ENCODE measurements at regions not wholly inside any gene's neighbourhood (a gene's known extent, or its start where the extent isn't known, plus 50 kb on each side); places are given as distances from the start of the nearest gene placed in this dataset.

DNA sequence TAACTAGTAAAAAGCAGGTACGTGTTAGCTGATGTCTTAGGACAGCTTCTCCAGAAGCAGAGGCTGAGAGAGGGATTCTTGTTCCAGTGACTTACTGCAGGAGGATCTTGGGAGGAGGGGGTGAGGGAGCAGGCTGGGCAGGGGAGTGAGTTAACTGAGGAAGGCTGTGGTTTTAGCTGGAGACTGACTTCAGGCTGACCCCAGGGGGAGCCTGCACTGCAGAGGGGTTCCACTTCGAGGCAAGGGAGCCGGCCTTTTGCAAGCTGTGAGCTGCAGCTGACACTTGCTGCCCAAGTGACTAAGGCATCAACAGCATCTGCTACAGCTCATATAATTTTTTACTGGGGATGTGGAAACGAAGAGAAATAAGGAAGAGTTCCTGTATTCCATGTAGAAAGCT, 50.4 kb upstream of the SOD1 start:
- Histone ChIP-seq H3K9me2 (ENCODE audit: insufficient read depth, low read length) (no peaks in the 10 kb centered on the region), H3K9ac (ENCODE audit: low read length) (no peak overlapping the region), H2AFZ (ENCODE audit: low read depth, low read length) (no peak overlapping the region), H3K4me3 (ENCODE audit: low read length) (no peak overlapping the region), H4K20me1 (ENCODE audit: insufficient read depth) (no peaks in the 10 kb centered on the region), H3K9me3 (ENCODE audit: low read length) (no peaks in the 10 kb centered on the region), H3K27me3 (ENCODE audit: insufficient read depth, low read depth, low read length) (no peaks in the 10 kb centered on the region), H3K4me2 (ENCODE audit: low read length) (no peak overlapping the region), H3K79me2 (replicated peaks; ENCODE audit: insufficient read depth, low read length) (no peaks in the 10 kb centered on the region), H3F3A (ENCODE audit: insufficient read depth, low read length, poor library complexity, severe bottlenecking) (no peaks in the 10 kb centered on the region), H3K36me3 (ENCODE audit: insufficient read depth, low read length) (no peaks in the 10 kb centered on the region), H3K27ac (ENCODE audit: low read length) (no peak overlapping the region)
- TF ChIP-seq, protein P1, sequence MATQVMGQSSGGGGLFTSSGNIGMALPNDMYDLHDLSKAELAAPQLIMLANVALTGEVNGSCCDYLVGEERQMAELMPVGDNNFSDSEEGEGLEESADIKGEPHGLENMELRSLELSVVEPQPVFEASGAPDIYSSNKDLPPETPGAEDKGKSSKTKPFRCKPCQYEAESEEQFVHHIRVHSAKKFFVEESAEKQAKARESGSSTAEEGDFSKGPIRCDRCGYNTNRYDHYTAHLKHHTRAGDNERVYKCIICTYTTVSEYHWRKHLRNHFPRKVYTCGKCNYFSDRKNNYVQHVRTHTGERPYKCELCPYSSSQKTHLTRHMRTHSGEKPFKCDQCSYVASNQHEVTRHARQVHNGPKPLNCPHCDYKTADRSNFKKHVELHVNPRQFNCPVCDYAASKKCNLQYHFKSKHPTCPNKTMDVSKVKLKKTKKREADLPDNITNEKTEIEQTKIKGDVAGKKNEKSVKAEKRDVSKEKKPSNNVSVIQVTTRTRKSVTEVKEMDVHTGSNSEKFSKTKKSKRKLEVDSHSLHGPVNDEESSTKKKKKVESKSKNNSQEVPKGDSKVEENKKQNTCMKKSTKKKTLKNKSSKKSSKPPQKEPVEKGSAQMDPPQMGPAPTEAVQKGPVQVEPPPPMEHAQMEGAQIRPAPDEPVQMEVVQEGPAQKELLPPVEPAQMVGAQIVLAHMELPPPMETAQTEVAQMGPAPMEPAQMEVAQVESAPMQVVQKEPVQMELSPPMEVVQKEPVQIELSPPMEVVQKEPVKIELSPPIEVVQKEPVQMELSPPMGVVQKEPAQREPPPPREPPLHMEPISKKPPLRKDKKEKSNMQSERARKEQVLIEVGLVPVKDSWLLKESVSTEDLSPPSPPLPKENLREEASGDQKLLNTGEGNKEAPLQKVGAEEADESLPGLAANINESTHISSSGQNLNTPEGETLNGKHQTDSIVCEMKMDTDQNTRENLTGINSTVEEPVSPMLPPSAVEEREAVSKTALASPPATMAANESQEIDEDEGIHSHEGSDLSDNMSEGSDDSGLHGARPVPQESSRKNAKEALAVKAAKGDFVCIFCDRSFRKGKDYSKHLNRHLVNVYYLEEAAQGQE (IDR thresholded peaks at IDR 0.05; ENCODE audit: borderline replicate concordance), result no peak
- TF ChIP-seq RAD21 (conservative IDR thresholded peaks at IDR 0.05) (no peak), POLR2AphosphoS5 (IDR thresholded peaks at IDR 0.05) (no peak), EP300 (conservative IDR thresholded peaks at IDR 0.05; ENCODE audit: poor library complexity, severe bottlenecking) (no peak), TAF1 (IDR thresholded peaks at IDR 0.05; ENCODE audit: low read depth) (no peak), SMC3 (conservative IDR thresholded peaks at IDR 0.05; ENCODE audit: poor library complexity) (no peak)
- TF ChIP-seq, protein P2, sequence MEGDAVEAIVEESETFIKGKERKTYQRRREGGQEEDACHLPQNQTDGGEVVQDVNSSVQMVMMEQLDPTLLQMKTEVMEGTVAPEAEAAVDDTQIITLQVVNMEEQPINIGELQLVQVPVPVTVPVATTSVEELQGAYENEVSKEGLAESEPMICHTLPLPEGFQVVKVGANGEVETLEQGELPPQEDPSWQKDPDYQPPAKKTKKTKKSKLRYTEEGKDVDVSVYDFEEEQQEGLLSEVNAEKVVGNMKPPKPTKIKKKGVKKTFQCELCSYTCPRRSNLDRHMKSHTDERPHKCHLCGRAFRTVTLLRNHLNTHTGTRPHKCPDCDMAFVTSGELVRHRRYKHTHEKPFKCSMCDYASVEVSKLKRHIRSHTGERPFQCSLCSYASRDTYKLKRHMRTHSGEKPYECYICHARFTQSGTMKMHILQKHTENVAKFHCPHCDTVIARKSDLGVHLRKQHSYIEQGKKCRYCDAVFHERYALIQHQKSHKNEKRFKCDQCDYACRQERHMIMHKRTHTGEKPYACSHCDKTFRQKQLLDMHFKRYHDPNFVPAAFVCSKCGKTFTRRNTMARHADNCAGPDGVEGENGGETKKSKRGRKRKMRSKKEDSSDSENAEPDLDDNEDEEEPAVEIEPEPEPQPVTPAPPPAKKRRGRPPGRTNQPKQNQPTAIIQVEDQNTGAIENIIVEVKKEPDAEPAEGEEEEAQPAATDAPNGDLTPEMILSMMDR (IDR thresholded peaks at IDR 0.05; ENCODE audit: poor library complexity, severe bottlenecking), result no peak

DNA sequence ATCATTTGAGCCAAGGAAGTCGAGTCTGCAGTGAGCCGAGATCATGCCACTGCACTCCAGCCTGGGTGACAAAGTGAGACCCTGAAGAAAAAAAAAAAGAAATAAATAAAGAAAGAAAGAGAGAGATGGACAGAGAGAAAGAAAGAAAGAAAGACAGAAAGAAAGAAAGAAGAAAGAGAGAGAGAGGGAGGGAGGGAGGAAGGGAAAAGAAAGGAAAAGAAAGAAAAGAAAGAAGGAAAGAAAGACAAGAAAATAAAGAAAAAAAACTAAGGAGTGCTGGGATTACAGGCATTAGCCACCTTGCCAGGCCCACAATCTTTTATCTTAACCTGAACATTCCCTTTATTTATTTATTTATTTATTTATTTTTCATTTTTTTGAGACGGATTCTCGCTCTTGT, 51.7 kb upstream of the SOD1 start:
- H4K20me1 ChIP-seq (ENCODE audit: insufficient read depth), result no peaks in the 10 kb centered on the region
- H3K27ac ChIP-seq (ENCODE audit: low read length), result no peak overlapping the region
- TF ChIP-seq, protein P1 (IDR thresholded peaks at IDR 0.05; ENCODE audit: borderline replicate concordance), result no peak
- TF ChIP-seq POLR2AphosphoS5 (IDR thresholded peaks at IDR 0.05) (no peak), TAF1 (IDR thresholded peaks at IDR 0.05; ENCODE audit: low read depth) (no peak), EP300 (conservative IDR thresholded peaks at IDR 0.05; ENCODE audit: poor library complexity, severe bottlenecking) (no peak), RAD21 (conservative IDR thresholded peaks at IDR 0.05) (no peak), MXI1 (conservative IDR thresholded peaks at IDR 0.05; ENCODE audit: poor library complexity, severe bottlenecking) (no peak), SMC3 (conservative IDR thresholded peaks at IDR 0.05; ENCODE audit: poor library complexity) (no peak), EZH2 (IDR thresholded peaks at IDR 0.05; ENCODE audit: borderline replicate concordance, insufficient read depth, low read length, poor library complexity, severe bottlenecking) (no peak)
- TF ChIP-seq, protein P2 (IDR thresholded peaks at IDR 0.05; ENCODE audit: poor library complexity, severe bottlenecking), result no peak
- no peak overlapping the region for H3K4me3 ChIP-seq (ENCODE audit: low read length)
- H3K9me2 ChIP-seq (ENCODE audit: insufficient read depth, low read length), result no peaks in the 10 kb centered on the region
- no peaks in the 10 kb centered on the region for H3K36me3 ChIP-seq (ENCODE audit: insufficient read depth, low read length)
- no peak overlapping the region for H2AFZ ChIP-seq (ENCODE audit: low read depth, low read length)
- H3K9ac ChIP-seq (ENCODE audit: low read length), result no peak overlapping the region
- no peak overlapping the region for H3K4me2 ChIP-seq (ENCODE audit: low read length)
- no peaks in the 10 kb centered on the region for H3F3A ChIP-seq (ENCODE audit: insufficient read depth, low read length, poor library complexity, severe bottlenecking)
- H3K9me3 ChIP-seq (ENCODE audit: low read length), result no peaks in the 10 kb centered on the region
- no peaks in the 10 kb centered on the region for H3K79me2 ChIP-seq (replicated peaks; ENCODE audit: insufficient read depth, low read length)
- no peaks in the 10 kb centered on the region for H3K27me3 ChIP-seq (ENCODE audit: insufficient read depth, low read depth, low read length)

All from neural cell (in vitro differentiated cells).